MM.1S (cell line): ENCODE measurements at regions not wholly inside any gene's neighbourhood (a gene's known extent, or its start where the extent isn't known, plus 50 kb on each side); places are given as distances from the start of the nearest gene placed in this dataset.

Experiments
- EZH2 ChIP-seq: fragments of 300-600 bp; sonication (generic); optimal IDR thresholded peaks from 2 replicates; pipeline ENCODE3; 2017; ENCODE audit warnings: low read depth, mild to moderate bottlenecking, antibody characterized with exemption, low read length, mixed read lengths
- EZH2phosphoT487 ChIP-seq: fragments of 300-600 bp; sonication (generic); IDR thresholded peaks from 2 replicates; pipeline ENCODE4 v1.6.1; 2018; ENCODE audit warnings: antibody characterized with exemption, low read length
- TF ChIP-seq, protein P1 (sequence below): fragments of 300-600 bp; sonication (generic); IDR thresholded peaks from 2 replicates; pipeline ENCODE4 v1.5.1; 2016; ENCODE audit warnings: antibody characterized with exemption, low read length, mixed read lengths

DNA sequence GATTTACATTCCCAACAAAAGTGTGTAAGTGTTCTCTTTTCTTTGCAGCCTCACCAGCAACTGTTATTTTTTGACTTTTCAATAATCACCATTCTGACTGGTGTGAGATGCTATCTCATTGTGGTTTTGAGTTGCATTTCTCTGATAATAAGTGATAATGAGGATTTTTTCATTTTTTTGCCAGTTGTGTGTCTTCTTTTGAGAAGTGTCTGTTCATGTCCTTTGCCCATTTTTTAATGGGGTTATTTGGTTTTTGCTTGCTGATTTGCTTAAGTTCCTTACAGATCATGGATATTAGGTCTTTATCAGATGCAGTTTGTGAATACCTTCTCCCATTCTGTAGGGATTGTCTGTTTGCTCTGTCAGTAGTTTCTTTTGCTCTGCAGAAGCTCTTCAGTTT lies 107.7 kb downstream of the EHF start:
- TF ChIP-seq, protein P1, sequence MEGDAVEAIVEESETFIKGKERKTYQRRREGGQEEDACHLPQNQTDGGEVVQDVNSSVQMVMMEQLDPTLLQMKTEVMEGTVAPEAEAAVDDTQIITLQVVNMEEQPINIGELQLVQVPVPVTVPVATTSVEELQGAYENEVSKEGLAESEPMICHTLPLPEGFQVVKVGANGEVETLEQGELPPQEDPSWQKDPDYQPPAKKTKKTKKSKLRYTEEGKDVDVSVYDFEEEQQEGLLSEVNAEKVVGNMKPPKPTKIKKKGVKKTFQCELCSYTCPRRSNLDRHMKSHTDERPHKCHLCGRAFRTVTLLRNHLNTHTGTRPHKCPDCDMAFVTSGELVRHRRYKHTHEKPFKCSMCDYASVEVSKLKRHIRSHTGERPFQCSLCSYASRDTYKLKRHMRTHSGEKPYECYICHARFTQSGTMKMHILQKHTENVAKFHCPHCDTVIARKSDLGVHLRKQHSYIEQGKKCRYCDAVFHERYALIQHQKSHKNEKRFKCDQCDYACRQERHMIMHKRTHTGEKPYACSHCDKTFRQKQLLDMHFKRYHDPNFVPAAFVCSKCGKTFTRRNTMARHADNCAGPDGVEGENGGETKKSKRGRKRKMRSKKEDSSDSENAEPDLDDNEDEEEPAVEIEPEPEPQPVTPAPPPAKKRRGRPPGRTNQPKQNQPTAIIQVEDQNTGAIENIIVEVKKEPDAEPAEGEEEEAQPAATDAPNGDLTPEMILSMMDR, result no peak
- TF ChIP-seq EZH2 (no peak), EZH2phosphoT487 (no peak)
